HG03565 (cell line): ENCODE measurements at regions not wholly inside any gene's neighbourhood (a gene's known extent, or its start where the extent isn't known, plus 50 kb on each side); places are given as distances from the start of the nearest gene placed in this dataset.
"Not testable (repeated sequence)": the region's sequence is repeated elsewhere in the genome, so short reads cannot be mapped to it uniquely, and the experiment has no call there.

Source experiments
- ATAC-seq: cut with Tn5 transposase; IDR thresholded peaks from one replicate; pipeline ENCODE4 v1.9.1; 2021; ENCODE audit warnings: mild to moderate bottlenecking, moderate library complexity; ENCODE audit not compliant: unreplicated experiment

DNA sequence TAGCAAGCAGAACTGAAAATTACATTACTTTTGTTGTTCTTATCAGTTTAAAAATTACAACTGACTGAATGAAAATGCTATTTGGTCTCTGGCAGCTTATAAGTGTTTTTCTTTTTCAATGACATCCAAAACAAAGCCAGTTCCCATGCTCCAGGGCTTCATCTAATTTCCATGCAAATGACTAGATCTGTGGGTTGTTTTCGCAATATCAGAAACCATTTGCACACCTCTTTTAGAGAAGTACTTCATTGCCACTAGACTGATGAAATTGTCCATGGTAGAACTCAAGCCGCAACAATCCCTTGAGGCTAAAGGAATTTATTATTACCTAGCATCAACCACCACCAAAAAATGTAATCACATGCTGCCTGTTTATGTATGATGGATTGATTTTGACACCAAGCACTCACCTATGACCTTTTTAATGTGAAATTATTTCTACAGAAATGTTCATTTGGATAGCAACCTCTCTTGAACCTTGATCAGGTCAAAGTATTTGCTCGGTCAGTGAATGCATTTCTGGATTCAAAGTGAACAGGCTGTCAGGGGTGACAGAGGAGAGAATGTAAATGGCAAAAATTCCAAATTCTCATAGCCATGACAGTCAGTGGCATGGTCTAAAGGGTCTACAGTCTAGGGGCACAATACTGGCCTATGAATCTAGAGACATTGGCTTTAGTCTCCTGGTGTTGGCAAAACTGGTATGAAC lies 769.3 kb downstream of the SORCS1 start:
- no peak for ATAC-seq

DNA sequence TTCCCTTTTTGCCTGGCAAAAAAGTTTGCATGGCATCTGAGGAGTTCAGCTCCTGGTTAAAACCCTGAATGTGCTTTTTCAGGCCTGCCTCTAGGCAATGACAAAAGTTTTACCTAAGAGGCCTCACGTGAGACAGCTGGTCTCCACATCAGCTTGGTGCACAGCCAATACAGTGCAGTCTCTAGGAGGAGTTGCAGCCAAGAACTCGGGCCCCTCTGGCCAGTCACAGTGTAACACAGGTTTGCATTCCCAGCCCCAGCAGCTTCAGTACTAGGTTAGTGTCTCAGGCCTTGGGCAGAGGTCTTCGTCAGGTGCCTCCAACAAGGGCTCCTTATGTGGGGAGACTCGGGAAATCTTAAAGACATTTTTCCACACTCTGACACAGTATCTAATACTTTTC lies 771.7 kb downstream of the SORCS1 start:
- ATAC-seq: no peak

DNA sequence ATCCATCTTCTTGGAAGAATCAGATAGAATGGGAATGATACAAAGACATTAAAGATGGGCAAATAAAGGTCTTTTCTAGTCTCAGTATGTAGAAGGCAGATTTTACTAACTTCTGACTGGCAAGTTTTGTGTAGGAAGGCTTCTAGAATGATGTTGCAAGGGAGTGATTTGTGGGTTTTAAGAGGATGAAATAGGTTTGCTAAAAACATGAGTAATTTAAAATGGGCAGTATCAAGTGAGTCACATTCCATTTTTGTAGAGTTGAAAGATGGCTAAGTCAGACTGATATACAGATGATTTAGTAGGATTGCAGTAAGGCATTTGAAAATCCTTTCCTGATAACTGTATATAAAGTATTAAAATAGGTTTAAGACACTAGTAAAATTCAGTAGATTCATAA lies 777.4 kb downstream of the SORCS1 start:
- ATAC-seq: no peak

DNA sequence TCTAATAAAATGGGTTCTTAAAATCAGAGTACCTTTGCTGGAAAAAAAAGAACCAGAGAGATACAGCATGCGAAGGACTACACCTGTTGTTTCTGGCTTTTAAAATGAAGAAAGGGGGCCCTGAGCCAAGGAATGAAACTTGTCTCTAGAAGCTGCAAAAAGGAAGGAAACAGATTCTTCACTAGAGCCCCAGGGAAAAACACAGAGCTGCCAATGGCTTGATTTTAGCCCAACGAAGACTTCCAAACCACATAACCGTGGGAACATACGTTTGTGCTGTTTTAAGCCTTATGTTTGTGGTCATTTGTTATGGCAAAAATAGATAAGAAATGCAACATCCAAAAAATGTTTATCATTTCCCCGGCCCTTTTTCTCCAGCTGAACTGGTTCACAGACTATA lies 780.0 kb downstream of the SORCS1 start:
- no peak for ATAC-seq

DNA sequence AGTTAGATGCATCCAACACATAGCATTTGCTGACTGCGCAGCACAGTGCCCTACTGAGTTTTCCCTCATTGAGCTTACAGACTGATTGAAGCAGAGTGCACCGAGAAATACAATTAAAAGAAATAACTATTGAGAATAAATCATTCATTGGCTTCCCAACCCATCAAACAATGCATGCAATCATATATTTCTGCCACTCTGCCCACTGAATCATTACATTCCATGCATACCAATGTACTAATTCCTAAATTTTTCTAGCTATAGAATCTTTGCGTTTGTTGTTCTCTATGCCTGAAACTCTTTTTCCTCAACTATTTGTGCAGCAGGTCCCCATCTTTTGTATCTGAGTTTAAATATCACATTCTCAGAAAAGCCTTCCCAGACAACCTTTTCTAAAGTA lies 783.8 kb downstream of the SORCS1 start:
- ATAC-seq: no peak

DNA sequence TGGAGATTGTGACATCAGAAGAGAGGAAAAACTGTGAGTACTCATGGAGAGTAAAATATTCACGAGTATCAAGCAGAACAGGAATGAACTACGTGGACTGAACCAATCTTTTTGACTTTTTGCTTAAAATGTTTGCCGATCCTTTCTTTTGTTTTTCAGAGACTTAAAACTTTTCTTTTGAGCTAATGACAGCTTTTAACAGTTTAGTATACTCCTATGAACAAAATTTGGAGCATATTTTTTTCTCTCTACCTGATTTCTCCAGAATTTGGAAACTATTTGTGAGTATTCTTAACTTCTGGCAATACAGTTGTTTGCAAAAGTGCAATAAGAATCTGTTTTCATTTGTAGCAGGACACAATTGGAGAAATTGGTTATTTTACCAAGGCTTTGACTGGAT lies 786.3 kb downstream of the SORCS1 start:
- ATAC-seq: no peak

DNA sequence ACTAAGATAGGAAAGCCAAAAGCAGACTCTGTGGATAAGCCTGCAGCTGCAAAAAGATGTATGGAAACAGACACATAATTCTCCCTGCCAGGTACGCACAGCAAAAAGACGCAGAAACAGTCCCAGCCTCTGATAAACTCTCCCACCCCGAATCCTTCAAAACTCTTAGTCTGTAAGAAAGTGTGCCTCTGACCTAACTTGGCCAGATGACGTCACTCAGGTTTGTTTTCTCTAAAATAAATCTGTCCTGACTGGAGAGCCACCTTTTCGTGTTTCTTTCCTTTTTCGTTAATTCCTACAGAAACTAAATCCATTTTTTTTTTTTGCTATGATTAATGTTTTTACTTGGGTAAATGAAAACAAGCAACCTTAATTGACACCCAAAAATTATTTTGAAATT lies 793.8 kb downstream of the SORCS1 start:
- no peak for ATAC-seq

DNA sequence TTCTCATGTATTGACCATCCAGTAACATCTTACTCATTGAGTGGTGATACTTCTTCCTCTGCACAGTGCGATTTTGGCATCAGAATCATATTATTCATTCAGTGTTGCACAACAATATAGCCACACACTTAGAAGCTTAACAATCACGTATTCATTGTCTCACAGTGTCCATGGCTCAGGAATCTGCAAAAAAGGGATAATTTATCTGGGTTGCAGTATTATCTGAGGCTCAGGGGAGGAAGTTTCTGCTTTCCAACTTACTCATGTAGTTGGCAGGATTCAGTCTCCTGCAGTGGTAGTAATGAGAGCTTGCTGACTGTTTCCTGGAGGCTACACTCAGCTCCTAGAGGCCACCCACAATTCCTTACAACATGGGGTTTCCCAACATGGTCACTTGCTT lies 803.6 kb downstream of the SORCS1 start:
- ATAC-seq: no peak

DNA sequence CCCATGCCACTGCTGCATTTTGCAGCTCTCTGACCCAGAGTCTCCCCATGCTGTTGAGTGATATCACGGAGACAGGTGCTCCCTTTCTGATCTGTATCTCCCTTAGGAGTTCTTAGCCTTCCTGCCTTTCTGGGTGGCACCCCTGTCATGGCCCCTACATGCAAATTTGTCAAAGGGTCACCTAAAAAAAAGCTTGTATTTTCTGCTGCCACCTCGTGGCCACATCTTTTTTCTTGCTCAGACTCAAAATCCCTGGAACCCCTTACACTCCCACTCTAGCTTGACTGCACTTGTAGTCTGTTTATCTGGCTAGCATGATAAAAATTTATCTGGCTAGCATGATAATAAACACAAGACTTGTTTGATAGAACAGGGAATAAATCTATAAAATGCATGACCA lies 809.1 kb downstream of the SORCS1 start:
- no peak for ATAC-seq

DNA sequence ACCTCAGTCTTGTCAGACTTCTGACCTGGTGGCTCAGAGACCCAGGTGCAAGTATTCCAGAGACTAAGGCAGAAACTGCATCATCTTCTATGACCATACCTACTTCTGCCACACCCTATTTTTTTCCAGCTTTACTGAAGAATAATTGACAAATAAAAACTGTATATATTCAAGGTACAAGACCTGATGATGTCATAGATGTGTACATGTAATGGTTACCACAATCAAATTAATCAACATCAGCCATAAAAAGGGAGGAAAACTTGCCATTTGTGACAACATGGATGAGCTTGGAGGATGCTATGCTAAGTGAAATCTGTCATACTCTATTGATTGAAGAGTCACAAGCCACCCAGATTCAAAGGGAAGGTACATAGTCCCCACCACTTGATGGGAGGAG lies 815.6 kb downstream of the SORCS1 start:
- ATAC-seq: no peak

DNA sequence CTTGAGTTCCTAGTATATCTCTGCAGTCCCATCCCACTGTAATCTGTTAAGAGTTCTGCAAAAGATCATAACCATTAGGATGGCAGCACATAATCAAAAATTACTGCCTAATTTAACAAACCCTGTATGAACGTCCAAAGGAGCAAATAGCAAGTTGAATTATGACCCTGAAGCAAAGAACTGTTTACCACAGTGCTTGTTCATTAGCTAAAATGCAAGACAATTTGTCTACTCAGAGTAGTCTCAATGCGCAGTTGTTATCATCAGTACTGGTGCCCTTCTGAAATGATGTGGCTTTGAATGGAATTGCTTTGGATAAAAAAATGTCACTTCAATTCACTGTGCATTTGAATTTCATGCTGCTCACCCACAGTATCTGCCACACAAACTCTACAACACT lies 817.0 kb downstream of the SORCS1 start:
- no peak for ATAC-seq

DNA sequence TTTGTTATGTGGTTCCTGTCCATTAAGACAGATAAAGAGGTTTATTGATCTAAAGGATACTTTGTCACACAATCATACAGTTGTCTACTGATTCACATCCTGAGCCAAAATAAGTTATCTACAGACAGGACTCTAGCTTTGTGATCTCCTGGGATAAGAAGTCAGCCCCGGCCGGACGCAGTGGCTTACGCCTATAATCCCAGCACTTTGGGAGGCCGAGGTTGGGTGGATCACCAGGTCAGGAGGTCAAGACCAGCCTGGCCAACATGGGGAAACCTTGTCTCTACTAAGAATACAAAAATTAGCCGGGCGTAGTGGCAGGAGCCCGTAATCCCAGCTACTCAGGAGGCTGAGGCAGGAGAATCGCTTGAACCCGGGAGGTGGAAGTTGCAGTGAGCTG lies 821.0 kb downstream of the SORCS1 start:
- ATAC-seq: not testable (repeated sequence)

DNA sequence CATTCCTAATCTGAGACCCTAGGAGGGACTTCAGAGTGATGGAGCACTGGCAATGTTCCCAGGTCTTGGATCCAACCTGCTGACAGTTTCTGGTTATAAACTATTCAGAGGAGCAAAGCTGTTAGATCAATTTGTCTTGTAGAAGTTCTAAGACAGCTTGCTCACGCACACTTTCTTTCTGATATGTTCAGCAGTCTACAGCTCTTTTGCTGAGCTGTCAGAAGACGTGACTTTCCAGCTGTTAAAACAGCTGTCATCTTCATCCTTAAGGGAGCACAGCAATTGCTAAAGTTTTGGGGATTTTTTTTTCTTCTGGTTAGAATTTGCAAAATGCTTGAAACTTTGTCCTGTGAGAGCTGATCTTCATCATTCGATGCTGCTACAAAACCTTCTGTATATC lies 823.1 kb downstream of the SORCS1 start:
- no peak for ATAC-seq

DNA sequence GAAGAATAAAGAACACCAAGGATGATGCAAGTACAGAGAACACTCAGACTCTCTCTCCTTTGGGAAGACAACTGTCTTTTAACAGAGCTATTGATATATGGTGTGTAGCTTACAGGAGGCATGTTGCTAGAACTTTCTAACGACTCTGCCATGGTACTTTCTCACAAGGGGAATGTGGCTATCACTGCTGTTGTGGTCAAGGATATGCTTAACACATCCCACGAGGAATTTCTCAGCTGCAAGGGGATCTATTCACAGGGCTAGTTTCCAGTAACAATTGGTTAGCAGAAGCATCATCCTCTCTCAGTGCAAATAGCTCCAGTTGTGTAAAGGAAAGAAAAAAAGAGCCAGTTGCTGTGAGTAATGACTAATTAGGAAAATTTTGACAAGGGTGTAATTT lies 826.0 kb downstream of the SORCS1 start:
- ATAC-seq: no peak

DNA sequence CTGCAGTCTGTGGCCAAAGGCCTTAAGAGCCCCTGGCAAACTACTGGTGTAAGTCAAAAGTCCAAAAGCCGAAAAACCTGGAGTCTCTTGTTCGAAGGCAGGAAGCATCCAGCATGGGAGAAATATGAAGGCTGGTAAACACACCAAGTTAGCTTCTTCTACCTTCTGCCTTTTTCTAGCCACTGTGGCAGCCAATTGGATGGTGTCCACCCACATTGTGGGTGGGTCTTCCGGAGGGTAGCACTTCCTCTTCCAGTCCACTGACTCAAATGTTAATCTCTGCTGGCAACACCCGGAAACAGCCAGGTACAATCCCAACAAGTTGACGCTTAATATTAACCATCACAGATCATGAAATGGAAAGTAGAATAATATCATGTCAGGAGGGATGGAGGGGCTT lies 827.6 kb downstream of the SORCS1 start:
- no peak for ATAC-seq

DNA sequence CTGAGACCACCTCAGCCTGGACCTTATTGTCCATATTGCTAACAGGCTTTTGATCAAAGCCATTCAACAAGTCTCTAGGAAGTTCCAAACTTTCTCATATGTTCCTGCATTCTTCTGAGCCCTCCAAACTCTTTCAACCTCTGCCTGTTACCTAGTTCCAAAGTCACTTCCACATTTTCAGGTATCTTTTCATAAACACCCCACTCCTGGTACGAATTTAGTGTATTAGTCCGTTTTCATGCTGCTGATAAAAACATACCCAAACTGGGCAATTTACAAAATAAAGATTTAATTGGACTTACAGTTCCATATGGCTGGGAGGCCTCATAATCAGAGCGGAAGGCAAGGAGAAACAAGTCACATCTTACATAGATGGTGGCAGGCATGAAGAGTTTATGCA lies 836.8 kb downstream of the SORCS1 start:
- ATAC-seq: no peak

DNA sequence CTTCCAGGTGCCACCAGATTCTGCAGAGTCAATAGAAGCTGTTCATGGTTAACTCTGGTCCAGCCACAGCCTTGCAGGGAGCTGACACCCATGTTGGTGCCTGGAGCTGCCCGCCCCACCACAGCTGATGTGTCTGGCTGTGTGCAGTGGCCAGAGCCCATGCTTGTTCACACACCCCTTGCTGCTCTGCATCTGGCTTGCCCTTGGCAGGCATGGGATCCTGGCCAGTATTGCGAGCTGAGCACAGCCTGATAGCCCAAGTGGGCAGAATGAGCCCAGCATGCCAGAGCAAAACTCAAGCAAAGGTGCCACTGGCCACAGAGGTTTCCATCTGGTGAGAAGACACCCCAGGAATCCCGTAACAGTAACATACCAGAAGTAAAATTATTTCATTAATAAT lies 843.6 kb downstream of the SORCS1 start:
- ATAC-seq: no peak

DNA sequence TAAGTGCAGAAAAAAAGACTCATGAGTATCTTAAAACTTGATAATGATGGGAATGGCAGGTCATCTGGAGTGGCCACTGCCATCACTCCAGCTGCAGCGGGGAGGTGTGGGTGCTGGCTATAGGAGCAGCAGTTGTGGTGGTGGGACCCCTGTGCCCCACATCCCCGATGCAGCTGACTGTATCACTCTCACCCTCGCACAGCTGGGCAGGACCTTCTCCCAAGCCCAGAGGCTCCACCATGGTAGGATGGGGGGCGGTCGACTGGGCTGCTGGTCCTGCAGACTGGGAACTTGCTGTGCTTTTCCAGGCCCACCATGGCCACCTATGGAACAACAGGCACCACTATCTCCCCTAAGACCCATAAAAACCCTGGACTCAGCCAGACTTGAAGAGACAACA lies 844.4 kb downstream of the SORCS1 start:
- no peak for ATAC-seq

DNA sequence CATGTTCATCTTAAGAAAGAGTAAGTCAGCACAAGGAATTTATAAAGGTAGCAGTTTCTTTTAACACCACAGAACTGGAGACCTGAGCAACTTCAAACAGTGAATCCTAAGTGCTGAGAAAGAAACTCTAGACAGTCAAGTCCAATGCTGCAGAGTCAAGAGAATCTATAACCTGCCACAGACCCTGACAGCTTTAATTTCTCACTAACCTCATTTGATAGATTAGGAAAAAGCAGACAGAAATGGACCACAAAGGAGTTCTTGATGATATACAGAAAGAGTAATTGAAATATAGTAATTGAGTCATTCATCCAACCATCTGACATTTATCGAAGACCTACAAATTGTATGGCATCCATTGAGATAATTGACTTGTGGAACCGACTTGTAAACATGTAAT lies 847.0 kb downstream of the SORCS1 start:
- no peak for ATAC-seq

DNA sequence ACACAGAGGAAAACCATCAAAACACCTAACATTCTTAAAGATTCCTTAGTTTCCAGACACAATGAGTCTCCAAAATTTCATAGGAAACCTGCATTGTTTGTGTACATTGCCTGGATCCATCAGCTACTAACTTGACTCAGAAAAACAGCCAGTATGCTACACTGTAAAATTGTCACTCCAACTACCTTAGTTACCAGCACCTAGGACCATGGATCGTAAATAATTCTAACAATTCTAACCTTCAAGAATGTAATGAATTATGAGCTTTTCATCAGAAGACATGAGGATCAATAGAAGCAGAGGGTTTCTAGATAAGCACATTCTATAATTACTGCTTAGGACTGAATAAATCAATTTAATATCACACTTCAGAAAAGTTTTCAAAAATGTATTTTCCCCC lies 851.5 kb downstream of the SORCS1 start:
- no peak for ATAC-seq

DNA sequence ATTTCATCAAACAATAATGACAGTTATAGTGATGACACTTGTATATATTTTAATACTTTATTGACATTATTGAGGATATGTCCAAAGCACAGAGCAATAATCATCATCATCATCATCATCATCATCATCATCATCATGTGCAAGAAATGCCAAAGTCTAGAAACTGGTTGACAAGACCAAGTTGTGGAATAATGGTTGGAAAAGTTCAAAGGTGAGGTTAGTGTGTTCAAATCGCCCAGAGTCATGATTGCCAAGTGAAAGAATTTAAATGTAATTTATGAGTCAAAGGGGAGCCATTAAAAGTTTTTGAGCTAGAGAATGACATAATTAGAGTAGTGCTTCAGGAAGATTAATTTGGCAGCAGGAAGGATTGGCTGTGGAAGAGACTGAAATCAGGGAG lies 852.4 kb downstream of the SORCS1 start:
- ATAC-seq: no peak

DNA sequence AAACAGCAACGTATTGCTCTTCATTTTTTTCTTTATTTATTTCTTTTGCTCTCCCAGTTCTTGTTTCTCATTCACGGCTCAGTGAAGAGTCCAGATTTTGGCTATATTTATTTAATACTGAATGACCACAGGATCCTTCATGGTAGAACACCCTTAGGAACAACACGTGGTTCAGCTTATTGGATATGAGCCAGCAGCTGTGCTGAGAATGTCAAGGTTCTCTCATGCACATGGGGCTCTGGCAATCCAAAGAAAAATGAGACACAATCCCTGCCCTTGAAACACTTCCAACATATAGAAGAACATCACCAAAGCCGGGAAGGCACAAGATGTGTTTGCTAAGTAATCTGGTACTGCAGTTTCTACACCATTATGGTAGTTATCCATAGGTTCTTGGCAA lies 852.9 kb downstream of the SORCS1 start:
- ATAC-seq: no peak

DNA sequence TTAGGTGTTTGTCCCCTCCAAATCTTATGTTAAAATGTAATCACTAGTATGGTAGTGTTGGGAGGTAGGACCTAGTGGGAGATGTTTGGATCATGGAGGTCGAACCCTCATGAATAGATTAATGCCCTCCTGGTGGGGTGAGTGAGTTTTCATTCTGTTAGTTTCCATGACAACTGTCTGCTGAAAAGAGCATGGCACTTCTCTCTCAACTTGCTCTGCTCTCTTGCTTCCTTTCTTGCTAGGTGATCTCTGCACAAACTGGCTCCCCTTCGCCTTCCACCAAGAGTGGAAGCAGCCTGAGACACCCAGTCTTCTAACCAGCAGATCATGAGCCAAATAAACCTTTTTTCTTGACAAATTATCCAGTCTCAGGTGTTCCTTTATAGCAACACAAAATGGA lies 853.9 kb downstream of the SORCS1 start:
- no peak for ATAC-seq

DNA sequence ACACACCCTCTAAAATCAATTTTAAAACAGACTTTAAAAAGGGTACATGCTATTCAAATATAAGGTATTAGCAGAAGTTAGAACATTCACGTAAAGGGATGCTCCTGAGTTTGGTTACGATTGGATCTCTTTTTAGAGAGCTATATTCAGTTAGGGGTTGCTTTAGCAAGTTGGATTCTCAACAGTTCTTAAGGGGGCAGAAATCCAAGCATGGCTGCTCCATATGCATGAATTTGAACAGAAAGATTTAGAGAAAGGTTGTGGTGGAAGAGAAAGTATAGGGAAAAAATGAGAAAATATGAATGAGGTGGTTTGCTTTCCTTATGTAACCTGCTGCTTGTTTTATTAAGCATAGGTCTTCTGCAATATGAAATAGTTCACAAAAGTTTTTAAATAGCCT lies 855.1 kb downstream of the SORCS1 start:
- ATAC-seq: no peak
